HCEC 1CT (cell line): ENCODE measurements at regions not wholly inside any gene's neighbourhood (a gene's known extent, or its start where the extent isn't known, plus 50 kb on each side); places are given as distances from the start of the nearest gene placed in this dataset.
A peak's percentile ranks its signal among the peaks of the same experiment; 100 is the strongest.
"Not testable (repeated sequence)": the region's sequence is repeated elsewhere in the genome, so short reads cannot be mapped to it uniquely, and the experiment has no call there.

Source experiments
- DNase-seq: peaks from one replicate; pipeline ENCODE4 v3.0.0-alpha.2; 2017

GRCh38 chr4:188754372-188755002 is 615.2 kb downstream of the TRIML1 start:
- no peak for DNase-seq

GRCh38 chr4:188767496-188767895 is 628.3 kb downstream of the TRIML1 start:
- DNase-seq, result peak; percentile 53

GRCh38 chr4:188778905-188779304 is 639.7 kb downstream of the TRIML1 start:
- DNase-seq, result peak; percentile 14

- peak; percentile 32 for DNase-seq
Measured at GRCh38 chr4:188779581-188779980, 640.3 kb downstream of the TRIML1 start.

GRCh38 chr4:188780028-188780427 is 640.8 kb downstream of the TRIML1 start:
- DNase-seq, result no peak

GRCh38 chr4:188780686-188781085 is 641.4 kb downstream of the TRIML1 start:
- DNase-seq, result no peak

- peak; percentile 34 for DNase-seq
Measured at GRCh38 chr4:188781655-188782054, 642.4 kb downstream of the TRIML1 start.

GRCh38 chr4:188783175-188783574 is 643.9 kb downstream of the TRIML1 start:
- no peak for DNase-seq

- no peak for DNase-seq
Measured at GRCh38 chr4:188783606-188784160, 644.4 kb downstream of the TRIML1 start.

GRCh38 chr4:188796600-188796999 is 657.4 kb downstream of the TRIML1 start:
- not testable (repeated sequence) for DNase-seq

- DNase-seq, result not testable (repeated sequence)
Measured at GRCh38 chr4:188797011-188797410, 657.8 kb downstream of the TRIML1 start.

GRCh38 chr4:188804861-188805260 is 665.6 kb downstream of the TRIML1 start:
- no peak for DNase-seq

- no peak for DNase-seq
Measured at GRCh38 chr4:188811121-188811520, 671.9 kb downstream of the TRIML1 start.

- no peak for DNase-seq
Measured at GRCh38 chr4:188812644-188813043, 673.4 kb downstream of the TRIML1 start.

- DNase-seq, result no peak
Measured at GRCh38 chr4:188818300-188818699, 679.1 kb downstream of the TRIML1 start.

GRCh38 chr4:188819233-188819632 is 680.0 kb downstream of the TRIML1 start:
- DNase-seq, result no peak

GRCh38 chr4:188821500-188821899 is 682.3 kb downstream of the TRIML1 start:
- no peak for DNase-seq

GRCh38 chr4:188822698-188823097 is 683.5 kb downstream of the TRIML1 start:
- no peak for DNase-seq

GRCh38 chr4:188824553-188824952 is 685.3 kb downstream of the TRIML1 start:
- DNase-seq, result no peak

- no peak for DNase-seq
Measured at GRCh38 chr4:188826393-188826792, 687.2 kb downstream of the TRIML1 start.

GRCh38 chr4:188839704-188840103 is 700.5 kb downstream of the TRIML1 start:
- DNase-seq, result peak; percentile 39

GRCh38 chr4:188841523-188841922 is 702.3 kb downstream of the TRIML1 start:
- DNase-seq, result no peak

GRCh38 chr4:188854436-188854835 is 715.2 kb downstream of the TRIML1 start:
- peak; percentile 1 for DNase-seq

- DNase-seq, result no peak
Measured at GRCh38 chr4:188858696-188859095, 719.5 kb downstream of the TRIML1 start.

GRCh38 chr4:188864741-188865140 is 725.5 kb downstream of the TRIML1 start:
- no peak for DNase-seq
